Midbrain (tissue), 1 donor: ENCODE measurements at regions not wholly inside any gene's neighbourhood (a gene's known extent, or its start where the extent isn't known, plus 50 kb on each side); places are given as distances from the start of the nearest gene placed in this dataset.
"Not testable (repeated sequence)": the region's sequence is repeated elsewhere in the genome, so short reads cannot be mapped to it uniquely, and the experiment has no call there.

Experiments used
- DNase-seq: peaks from one replicate; lab custom pipeline; 2025; lab: John Stamatoyannopoulos, UW

DNA sequence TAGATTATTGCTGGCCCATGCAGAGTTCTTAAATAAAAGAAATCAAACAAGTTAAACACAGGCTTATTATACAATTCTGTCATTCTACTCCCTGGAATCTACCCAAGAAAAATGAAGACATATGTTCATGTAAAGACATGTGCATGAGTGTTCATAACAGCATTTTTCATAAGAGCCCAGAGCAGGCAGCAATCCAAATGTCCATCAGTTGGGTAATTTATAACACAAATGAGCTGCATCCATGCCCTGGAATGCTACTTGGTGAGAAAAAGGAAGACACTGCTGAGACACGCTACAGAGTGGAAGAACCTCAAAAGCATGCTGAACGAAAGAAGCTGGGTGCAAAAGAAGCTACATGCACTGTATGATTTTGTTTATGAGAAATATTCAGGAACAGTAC, 342.6 kb downstream of the TCERG1L start:
- DNase-seq, result no peak

GRCh38 chr10:130969700-130970099, 341.8 kb downstream of the TCERG1L start:
- DNase-seq, result no peak

- no peak for DNase-seq
Measured at GRCh38 chr10:130970341-130971122, 341.0 kb downstream of the TCERG1L start.

GRCh38 chr10:130971123-130971435, 340.4 kb downstream of the TCERG1L start:
- DNase-seq, result no peak

- no peak for DNase-seq
Measured at GRCh38 chr10:130973127-130973839, 338.2 kb downstream of the TCERG1L start.

- no peak for DNase-seq
Measured at GRCh38 chr10:130974166-130974565, 337.4 kb downstream of the TCERG1L start.

DNA sequence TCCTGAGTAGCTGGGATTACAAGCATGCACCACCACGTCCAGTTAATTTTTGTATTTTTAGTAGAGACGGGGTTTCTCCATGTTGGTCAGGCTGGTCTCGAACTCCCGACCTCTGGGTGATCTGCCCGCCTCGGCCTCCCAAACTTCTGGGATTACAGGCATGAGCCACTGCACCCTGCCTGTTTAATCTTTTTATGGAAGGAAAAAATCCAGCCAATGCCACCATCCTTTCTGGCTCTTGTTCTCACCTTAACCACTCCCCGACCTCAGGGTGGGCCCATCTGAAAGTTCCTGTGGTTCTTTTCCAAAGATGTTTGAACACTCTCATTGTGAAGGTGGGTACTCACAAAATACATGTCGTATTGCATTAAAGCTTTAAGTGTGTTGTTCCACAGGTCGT, 336.2 kb downstream of the TCERG1L start:
- DNase-seq, result not testable (repeated sequence)

- DNase-seq, result no peak
Measured at GRCh38 chr10:130982802-130983201, 328.7 kb downstream of the TCERG1L start.

GRCh38 chr10:130983749-130984148, 327.8 kb downstream of the TCERG1L start:
- no peak for DNase-seq

DNA sequence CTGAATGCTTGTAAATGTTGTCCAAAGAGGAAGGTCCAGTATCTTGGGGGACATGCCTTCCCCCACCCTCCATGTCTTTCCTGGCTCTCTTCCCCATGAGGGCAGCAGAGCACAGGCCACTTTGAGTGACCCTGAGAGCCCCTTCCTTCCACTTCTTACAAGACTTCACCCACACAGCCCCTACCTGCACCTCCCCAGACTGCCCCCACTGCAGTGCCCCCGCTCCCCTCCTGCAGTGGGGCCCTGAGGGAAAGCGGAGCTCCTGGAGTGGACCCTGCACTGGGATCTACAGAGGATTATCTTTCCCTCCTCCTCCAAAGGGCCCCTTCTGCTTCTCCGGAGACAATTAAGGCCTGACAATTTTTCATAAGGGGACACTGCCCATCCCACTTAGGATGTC, 326.8 kb downstream of the TCERG1L start:
- DNase-seq, result no peak

GRCh38 chr10:130985158-130985753, 326.3 kb downstream of the TCERG1L start:
- no peak for DNase-seq

DNA sequence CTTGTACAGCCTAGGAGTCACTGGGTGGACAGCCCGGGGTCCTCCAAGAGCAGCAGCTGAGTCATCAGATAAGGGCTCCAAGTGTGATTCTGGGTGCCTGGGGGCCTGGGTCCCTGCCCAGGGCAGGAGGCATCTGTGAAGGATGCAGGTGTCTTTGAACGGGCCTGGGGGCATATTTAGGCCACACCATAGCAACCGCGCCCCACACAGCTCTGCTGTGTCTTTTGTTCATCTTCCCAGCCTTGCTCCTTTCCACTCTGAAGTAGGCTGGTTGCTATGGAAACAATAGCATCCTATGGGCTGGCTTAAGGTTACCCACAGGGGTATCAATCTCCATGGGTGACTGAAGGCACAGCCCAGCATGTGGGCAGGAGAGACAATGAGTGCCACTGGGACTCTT, 324.7 kb downstream of the TCERG1L start:
- no peak for DNase-seq

GRCh38 chr10:130987401-130987800, 324.1 kb downstream of the TCERG1L start:
- DNase-seq, result no peak

- DNase-seq, result no peak
Measured at GRCh38 chr10:130989670-130990232, 321.8 kb downstream of the TCERG1L start.

DNA sequence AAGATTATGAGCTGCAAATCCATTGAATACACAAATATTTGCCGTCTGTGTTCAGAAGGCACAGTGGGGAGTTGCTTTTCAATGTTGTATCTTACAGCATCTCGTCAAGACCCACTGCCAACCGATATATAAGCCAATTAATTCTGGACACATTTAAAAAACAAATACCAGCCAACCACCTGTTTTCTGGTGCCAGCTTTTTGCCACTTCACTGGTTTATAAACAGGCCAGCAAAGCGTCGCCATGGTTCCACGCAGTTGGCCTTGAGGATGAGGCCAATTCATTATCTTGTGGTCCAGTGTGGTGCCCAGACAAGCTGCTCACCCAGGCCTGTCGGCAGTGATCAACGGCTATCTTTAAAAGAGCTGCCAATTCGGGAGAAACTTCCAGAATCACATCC, 321.0 kb downstream of the TCERG1L start:
- no peak for DNase-seq

- no peak for DNase-seq
Measured at GRCh38 chr10:130992802-130993523, 318.6 kb downstream of the TCERG1L start.

DNA sequence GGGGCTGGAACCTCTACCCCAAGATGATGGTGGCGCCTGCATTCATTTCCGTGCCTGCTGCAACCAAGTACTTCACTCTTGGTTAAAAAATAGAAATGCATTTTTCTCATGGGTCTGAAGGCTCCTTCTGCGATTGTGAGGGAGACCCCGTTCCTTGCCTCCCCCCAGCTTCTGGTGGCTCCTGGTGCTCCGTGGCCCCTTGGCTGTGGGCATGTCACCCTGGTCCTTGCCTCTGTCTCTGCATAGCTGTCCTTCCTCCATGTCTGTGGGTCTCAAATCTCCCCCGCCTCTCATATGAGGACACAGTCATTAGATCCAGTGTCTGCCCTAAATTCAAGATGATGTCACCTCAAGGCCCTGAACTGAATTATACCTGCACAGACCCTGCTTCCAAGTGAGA, 317.9 kb downstream of the TCERG1L start:
- DNase-seq, result no peak

GRCh38 chr10:130994191-130994590, 317.3 kb downstream of the TCERG1L start:
- no peak for DNase-seq

DNA sequence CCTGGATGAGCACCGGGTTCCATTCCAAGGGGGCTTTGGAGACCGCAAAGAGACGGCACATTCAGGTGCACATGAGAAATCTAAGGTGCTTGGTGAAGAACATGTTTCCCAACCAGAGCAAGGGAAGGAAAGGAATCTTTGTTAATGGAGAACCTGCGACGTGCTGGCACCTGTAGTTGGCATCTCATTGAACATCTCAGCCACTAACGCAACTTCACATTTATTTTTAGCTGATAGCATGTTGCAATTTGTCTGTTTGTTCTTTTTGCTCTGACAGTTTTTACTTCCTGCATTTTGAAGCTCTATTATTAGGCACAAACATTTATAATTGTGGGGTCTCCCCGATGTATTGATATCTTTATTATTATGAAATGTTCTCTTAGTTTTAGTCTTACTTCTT, 316.7 kb downstream of the TCERG1L start:
- no peak for DNase-seq

DNA sequence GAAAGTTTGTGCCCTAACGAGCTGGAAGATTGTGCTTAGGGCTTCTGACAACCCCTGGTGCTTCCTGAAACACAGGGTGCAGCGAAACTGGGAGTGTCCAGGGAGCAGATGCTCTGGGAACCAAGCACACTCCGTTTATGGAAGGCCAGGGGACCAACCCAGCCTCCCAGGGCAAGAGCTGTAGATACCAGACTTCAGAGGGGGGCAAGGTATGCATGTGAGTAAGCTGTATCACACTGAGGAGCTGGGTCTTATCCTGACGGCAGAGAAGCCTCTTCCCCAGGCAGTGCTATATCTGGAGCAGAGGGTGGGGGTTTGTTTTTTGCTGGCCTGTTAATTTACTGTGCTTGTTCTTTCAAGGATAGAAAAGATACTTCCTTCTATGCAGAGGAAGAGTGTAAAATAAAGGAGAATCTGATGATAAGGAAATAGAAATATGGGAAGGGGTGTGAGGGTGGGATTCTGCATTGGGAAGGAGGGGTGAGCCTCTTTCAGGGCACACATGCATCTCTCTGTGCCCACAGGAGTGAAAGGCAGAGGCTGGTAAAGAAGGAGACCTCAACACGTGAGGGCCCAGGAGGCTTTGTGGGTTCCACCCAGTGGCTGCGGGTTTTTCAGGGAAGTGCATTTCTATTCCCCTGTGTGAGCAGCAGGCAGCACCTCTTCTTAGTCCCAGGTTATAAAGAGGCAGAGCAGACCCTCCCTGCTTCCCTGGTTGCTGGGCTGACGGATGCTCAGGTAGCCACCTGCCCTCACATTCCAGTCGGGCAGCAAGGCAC, 314.1 kb downstream of the TCERG1L start:
- no peak for DNase-seq

DNA sequence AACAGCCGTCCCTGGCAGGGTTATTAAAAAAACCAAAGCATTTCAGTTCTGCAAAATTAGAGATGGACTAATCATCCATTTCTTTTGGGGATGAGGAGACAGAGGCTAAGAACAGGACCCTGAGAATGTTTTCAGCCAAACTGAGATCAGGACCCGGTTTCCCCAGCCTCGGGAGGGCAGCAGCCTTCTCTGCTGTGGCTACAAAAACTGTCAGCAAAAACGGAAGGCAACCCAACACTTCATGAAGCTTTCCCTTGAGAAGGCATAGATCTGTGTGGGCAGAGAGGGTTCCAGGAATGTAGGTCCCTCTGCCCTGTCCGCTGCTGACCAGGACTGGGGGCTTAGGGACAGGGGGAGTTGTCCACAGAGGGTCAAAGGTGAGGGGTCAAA, 313.5 kb downstream of the TCERG1L start:
- no peak for DNase-seq

DNA sequence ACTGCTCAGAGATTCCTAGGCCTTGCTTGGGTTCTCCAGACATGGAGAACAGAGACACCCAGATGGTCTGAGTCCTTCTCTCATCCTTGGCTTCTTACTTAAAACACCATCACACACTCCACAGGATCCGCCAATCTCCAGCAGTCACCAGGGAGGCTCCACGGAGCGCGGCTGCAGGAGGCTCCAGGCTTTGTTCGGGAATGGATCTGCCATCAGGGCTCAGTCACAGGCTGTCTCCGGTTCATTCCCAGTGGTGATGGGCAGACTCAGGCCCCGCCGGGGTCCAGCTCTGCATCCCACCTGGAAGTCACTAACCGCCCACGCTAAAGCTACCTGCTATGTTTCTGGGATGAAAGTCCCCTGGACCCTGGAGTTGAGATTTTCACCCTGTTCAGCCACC, 312.9 kb downstream of the TCERG1L start:
- DNase-seq, result no peak
